ENCODE measurements at regions not wholly inside any gene's neighbourhood (a gene's known extent, or its start where the extent isn't known, plus 50 kb on each side); places are given as distances from the start of the nearest gene placed in this dataset.

DNA sequence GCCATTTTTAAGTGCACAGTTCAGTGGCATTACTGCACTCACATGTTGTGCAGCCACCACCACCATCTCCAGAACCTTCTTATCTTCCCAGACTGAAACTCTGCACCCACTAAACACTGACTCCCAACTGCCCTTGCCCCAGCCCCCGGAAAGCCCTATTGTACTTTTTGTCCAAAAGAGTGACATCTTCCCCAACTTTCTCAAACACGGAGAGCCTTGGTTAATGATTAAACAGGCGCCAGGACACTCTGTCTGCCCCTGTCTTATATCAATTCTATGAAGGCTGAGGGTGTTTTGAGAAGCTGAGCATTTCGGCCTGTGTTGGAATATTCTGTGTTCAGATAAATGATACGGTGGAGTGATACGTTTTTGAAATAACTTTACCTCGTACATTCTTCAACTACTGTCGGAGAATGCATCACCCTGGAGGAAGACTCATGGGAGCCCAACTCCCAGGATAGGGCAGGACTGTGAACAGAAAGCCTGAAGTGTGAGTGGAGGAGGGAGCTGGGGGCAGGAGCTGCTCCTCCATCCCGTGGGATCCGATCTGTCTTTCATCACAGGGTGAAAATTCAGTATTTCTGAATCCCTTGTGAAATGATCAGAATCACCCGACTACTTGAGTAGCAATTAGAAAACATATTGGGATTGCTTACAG is 68.7 kb upstream of the FOXC1 start:
- DNase-seq (ENCODE audit: extremely low read depth in 1 of 11, low read depth in 9 of 11, low spot score in 4 of 11): no peak

DNA sequence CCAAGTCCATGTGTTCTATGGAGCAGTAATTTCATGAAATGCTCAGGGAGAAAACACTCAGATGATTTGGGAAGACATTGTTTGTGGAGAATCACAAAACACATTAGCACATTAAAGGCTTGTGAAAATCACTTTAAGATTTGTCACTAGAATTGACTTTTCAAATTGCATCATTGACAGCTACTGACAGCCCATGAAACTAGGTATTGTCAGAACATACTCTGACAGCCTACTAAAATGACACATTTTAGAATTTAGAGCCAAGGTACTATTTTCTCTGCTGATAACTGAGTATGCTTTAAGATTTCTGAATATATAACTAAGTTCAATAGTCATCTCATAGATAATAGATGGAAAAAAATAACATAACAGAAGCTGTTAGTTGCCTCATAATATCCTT is 67.4 kb upstream of the FOXC1 start:
- no peak for DNase-seq (ENCODE audit: extremely low read depth in 1 of 11, low read depth in 9 of 11, low spot score in 4 of 11)

DNA sequence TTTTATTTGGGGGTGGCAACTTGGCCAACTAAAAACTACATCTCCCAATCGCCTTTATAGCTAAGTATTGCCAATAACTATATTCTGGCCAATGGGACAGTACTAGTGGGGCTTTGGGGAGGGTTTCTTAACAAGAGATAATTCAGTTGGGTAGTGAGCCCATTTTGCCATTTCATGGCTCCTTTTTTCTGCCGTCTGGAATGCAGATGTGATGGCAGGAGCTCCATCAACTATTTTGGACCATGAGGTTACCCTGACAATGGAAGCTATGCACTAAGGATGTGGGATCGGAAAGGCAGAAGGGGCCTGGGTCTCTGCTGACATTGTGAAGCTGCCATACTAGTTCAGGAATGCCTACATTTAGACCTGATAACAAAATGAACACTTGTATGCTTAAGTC is 67.0 kb upstream of the FOXC1 start:
- no peak for DNase-seq (ENCODE audit: extremely low read depth in 1 of 11, low read depth in 9 of 11, low spot score in 4 of 11)

DNA sequence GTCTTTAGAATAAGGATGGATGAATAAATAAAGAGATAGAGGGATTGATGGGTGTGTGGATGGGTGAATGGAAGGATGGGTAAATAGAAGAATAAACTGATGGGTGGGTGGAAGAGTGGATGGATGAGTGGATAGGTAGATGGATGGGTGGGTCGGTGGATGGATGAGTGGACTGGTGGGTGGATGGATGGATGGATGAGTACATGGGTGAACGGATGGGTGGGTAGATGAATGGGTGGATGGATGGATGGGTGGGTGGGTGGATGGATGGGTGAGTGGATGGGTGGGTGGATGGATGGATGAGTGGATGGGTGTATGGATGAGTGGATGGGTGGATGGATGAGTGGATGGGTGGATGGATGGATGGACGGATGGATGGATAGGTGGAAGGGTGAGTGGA is 65.7 kb upstream of the FOXC1 start:
- no peak for DNase-seq (ENCODE audit: extremely low read depth in 1 of 11, low read depth in 9 of 11, low spot score in 4 of 11)

DNA sequence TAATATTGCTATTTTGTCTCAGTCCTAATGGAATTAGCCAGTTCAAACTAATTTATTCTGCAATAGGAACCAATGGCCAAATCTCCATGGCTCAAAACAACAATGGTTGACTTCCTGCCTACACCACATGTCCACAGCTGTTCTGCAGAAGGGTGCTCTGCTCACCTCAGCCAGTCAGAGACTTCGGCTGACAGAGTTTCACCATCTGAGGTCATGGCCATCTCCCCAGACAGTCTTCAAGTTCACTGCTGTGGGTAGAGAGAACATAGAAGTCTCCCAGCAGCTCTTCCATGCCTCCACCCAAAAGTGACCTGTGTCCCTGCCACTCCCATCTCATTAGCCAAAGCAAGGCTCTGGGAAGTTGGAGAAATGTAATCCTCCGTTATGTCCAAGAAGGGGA is 65.1 kb upstream of the FOXC1 start:
- no peak for DNase-seq (ENCODE audit: extremely low read depth in 1 of 11, low read depth in 9 of 11, low spot score in 4 of 11)

DNA sequence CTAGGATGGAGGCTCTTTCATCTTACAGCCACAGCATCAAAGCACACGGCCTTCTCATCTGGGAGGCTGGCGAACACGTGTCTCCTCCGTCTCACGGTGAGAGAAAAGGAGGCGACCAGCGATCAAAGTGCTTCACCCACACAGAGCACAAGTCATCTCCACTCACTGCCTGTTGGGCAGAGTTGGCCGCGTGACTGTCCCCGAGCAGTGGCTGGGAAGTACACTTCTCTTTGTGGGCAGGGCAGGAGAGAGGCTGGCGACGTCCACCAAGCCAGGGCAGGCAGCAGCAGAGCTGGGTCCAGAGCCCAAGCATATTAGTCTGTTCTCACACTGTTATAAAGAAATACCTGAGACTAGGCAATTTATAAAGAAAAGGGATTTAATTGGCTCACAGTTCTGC is 64.1 kb upstream of the FOXC1 start:
- DNase-seq (ENCODE audit: extremely low read depth in 1 of 11, low read depth in 9 of 11, low spot score in 4 of 11): no peak

DNA sequence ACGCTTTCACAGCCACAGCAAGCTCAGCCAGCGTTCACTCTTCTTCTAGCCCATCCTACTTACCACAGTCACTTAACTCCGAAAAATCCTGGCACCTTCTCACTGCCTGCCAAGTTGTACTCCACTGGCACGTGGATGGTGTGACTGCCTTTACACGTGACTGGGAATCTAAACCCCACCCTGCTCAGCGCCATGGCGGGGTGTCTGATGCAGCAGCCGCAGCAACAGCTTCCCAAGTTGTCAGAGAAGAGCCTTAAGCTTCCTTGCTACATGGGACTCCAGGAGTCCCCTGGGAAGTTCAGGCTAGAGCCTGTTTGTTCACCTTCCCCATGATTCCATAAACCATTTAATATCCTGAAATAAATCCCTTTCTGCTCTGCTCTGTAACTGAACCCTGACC is 61.9 kb upstream of the FOXC1 start:
- no peak for DNase-seq (ENCODE audit: extremely low read depth in 1 of 11, low read depth in 9 of 11, low spot score in 4 of 11)

DNA sequence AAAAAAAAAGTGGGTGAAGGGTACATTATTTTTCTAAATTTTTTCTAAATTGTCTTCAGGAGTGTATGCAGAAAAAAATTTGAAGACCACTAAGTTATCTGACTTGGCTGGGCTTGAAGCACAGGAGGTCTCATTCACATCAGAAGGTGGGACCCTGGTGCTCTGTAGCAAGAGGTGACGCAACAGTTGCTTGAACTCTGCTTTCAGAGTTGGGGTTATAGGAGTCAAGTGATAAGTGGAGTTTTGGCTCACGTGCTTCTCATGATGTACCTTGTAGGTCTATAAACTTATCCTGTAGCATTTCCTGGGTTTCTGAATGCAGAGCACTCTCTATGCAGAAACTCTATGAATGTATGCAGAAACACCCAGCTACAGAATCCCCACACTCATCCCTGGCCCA is 58.5 kb upstream of the FOXC1 start:
- no peak for DNase-seq (ENCODE audit: extremely low read depth in 1 of 11, low read depth in 9 of 11, low spot score in 4 of 11)

DNA sequence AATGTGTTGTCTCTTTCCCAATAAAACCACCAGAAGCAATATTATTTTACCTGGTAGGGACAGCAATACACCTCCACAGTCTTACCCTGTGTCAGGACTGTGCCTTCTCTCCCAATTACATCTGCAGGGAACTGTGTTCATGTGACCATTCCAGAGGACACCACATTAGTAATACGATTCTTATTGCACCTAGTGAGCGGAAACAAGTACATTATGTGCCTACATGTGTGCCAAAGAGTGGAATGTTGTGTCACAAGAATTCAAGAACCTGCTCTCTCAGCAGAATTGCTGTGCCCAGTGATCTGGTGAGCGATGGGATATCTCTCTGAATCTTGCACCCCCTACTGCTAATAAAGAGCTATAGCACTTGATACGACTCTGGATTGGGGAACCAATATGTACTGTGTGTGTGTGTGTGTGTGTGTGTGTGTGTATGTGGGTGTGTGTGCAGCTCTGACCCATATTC is 57.4 kb upstream of the FOXC1 start:
- DNase-seq (ENCODE audit: extremely low read depth in 1 of 11, low read depth in 9 of 11, low spot score in 4 of 11): no peak

DNA sequence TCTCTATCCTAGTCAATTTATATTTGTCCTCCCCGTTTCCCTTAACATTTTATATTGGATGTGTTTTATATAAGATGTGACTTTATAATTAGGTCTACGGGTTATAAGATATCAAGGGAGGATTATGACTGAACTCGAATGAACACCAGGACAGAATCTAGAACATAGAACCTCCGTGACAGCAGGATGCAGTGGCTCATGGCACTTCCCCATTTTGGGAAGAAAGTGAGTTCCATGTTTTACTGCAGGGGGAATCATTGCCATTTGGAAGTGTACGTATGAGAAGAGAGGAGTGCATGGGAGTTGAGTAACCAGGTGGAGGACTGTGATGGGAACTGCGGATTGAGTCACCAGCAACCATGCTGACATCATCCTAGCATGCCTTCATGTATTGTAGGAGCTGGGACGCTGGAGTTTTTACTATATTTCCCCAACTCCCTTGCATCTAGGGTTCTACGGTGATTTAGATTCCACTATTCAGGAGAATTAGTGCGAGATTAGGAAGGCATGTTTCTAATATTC is 56.1 kb upstream of the FOXC1 start:
- no peak for DNase-seq (ENCODE audit: extremely low read depth in 1 of 11, low read depth in 9 of 11, low spot score in 4 of 11)

DNA sequence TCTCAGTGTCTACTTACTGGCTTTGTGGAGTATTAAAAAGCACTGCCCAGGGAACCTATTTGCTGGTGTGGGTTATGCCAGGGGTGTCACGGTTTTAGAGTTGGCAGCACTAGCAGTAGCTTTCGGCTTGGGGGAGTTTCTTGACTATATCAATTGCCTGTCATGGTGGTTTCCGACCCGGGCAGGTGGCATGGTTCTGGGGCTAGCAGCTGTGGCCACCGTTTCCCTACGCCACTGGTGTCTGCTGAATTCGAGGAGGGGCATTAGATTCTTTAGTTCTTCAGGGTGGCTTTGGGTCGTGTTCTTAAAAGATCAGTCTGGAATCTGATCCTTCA is 55.6 kb upstream of the FOXC1 start:
- no peak for DNase-seq (ENCODE audit: extremely low read depth in 1 of 11, low read depth in 9 of 11, low spot score in 4 of 11)

DNA sequence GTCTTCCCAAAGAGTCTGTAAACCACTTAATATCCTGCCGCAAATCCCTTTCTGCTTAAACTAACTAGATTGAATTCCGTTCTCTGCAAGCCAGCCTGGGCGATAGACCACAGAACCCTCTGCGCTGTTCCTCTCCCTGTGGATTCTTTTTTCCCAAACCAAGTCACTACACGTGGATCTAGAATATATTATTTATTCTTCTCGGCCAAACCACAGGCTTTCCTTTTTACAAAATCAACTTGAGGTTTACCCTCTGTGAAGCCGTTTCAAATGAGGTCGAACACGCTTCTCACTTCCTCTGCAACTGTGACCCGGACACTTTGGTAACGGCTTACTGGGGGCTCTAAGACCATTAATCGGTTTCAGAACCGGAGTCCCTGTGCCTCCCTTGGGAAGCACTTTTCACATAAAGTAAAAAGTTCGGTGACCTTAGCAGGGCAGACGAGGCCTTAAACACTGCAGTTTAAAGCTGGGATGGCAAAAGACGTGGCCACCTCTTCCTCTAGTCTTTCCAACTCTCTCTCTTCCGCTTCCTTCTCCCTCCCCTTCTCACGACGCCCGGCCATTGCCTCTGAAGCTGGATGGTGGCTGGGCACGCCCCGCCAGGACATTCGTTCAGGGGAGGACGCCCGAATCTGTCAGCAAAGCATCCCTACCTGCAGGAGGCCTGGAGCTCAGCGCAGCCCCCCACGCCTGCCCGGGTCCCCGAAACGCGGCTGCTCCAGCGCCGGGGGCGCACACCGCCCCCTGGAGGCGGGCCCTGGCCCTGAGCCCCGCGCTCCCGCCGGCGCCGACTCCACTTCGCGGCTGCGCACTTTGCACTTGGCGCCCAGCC is 55.0 kb upstream of the FOXC1 start:
- DNase-seq (ENCODE audit: extremely low read depth in 1 of 11, low read depth in 9 of 11, low spot score in 4 of 11): peak in 5 of 11 donors; percentile 31 to 61 (median 48)

DNA sequence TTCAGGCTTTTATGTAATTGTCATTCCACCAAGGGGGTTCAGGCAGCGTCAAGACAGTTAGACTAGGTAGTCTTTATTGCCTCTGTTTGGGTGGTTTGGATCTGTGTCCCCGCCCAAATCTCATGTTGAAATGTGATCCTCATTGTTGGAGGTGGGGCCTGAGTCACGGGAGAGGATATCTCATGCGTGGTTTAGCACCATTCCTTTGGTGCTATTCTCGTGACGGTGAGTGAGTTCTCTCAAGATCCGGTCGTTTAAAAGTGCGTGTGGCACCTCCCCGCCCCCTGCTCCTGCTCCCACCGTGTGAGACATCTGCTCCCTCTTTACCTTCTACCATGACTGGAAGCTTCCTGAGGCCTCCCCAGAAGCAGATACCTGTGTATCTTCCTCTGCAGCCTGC is 51.3 kb upstream of the FOXC1 start:
- DNase-seq (ENCODE audit: extremely low read depth in 1 of 11, low read depth in 9 of 11, low spot score in 4 of 11): no peak
